Sigmoid colon (tissue), 4 donors: ENCODE measurements at regions not wholly inside any gene's neighbourhood (a gene's known extent, or its start where the extent isn't known, plus 50 kb on each side); places are given as distances from the start of the nearest gene placed in this dataset.

Source experiments
- CTCF ChIP-seq, 4 experiments: fragments of 450-650 bp in 3 of 4; fragments of 200-600 bp in 1 of 4; IDR thresholded peaks; one replicate each; pipeline ENCODE4 v1.5.1; 2016 to 2019; ENCODE audit warnings: antibody characterized with exemption in 4 of 4, mild to moderate bottlenecking in 3 of 4, moderate library complexity in 2 of 4
- EP300 ChIP-seq, 4 donors: sonication (generic); formaldehyde crosslinking; IDR thresholded peaks; one replicate each; pipeline ENCODE4 v1.6.1; 2017; ENCODE audit warnings: antibody characterized with exemption in 4 of 4
- POLR2A ChIP-seq, 2 donors: fragments of 450-650 bp; IDR thresholded peaks; one replicate each; pipeline ENCODE4 v1.6.1; 2016; ENCODE audit warnings: antibody characterized with exemption in 2 of 2, mild to moderate bottlenecking in 2 of 2, moderate library complexity in 2 of 2
- POLR2AphosphoS5 ChIP-seq, 4 donors: sonication (generic); formaldehyde crosslinking; IDR thresholded peaks; one replicate each; pipeline ENCODE4 v1.6.1; 2017; ENCODE audit warnings: antibody characterized with exemption in 4 of 4

GRCh38 chr11:23632293-23632692 lies 772.0 kb upstream of the CCDC179 start:
- TF ChIP-seq POLR2A (IDR thresholded peaks at IDR 0.05) (no peak), CTCF (IDR thresholded peaks at IDR 0.05) (no peak), EP300 (IDR thresholded peaks at IDR 0.05) (no peak), POLR2AphosphoS5 (IDR thresholded peaks at IDR 0.05) (no peak)
